SK-N-SH treated with all-trans-retinoic acid at 6 μM for 48 hours (cell line): ENCODE measurements at regions not wholly inside any gene's neighbourhood (a gene's known extent, or its start where the extent isn't known, plus 50 kb on each side); places are given as distances from the start of the nearest gene placed in this dataset.

Experiments
- ATAC-seq: fragments of 200-7000 bp; cut with Tn5 transposase; 3 replicates; pipeline ENCODE4 v1.9.1; 2020; ENCODE audit warnings: mild to moderate bottlenecking, moderate library complexity
- ARNTL ChIP-seq: fragments of 450-650 bp; formaldehyde crosslinking; IDR thresholded peaks from 2 replicates; pipeline ENCODE4 v1.5.0; 2020; ENCODE audit warnings: low read depth, mild to moderate bottlenecking, moderate library complexity, borderline replicate concordance
- ESRRG ChIP-seq: fragments of 250-450 bp; sonication (Bioruptor Pico); IDR thresholded peaks from 2 replicates; pipeline ENCODE4 v1.6.1; 2021; ENCODE audit warnings: mild to moderate bottlenecking
- GLIS3 ChIP-seq: fragments of 250-450 bp; sonication (Bioruptor Pico); IDR thresholded peaks from 2 replicates; pipeline ENCODE4 v1.5.0; 2020; ENCODE audit warnings: mild to moderate bottlenecking, moderate library complexity
- ISL1 ChIP-seq: fragments of 250-450 bp; sonication (Bioruptor Pico); IDR thresholded peaks from 2 replicates; pipeline ENCODE4 v2.1.2; 2022; ENCODE audit warnings: mild to moderate bottlenecking, moderate library complexity
- PPARA ChIP-seq: fragments of 250-450 bp; sonication (Bioruptor Pico); IDR thresholded peaks from 2 replicates; pipeline ENCODE4 v1.5.0; 2020; ENCODE audit warnings: mild to moderate bottlenecking, borderline replicate concordance
- RARB ChIP-seq: fragments of 250-450 bp; sonication (Bioruptor Pico); IDR thresholded peaks from 2 replicates; pipeline ENCODE4 v1.8.0; 2021; ENCODE audit warnings: mild to moderate bottlenecking, moderate library complexity
- SNAI2 ChIP-seq: fragments of 250-450 bp; sonication (Bioruptor Pico); IDR thresholded peaks from 2 replicates; pipeline ENCODE4 v1.5.0; 2020; ENCODE audit warnings: mild to moderate bottlenecking, moderate library complexity
- TOX ChIP-seq: fragments of 250-450 bp; sonication (Bioruptor Pico); IDR thresholded peaks from 2 replicates; pipeline ENCODE4 v1.8.0; 2021; ENCODE audit warnings: mild to moderate bottlenecking, moderate library complexity, borderline replicate concordance
- ZC3H10 ChIP-seq: fragments of 250-450 bp; sonication (Bioruptor Pico); IDR thresholded peaks from 2 replicates; pipeline ENCODE4 v1.5.1; 2021; ENCODE audit warnings: mild to moderate bottlenecking, moderate library complexity
- ZFP3 ChIP-seq: fragments of 250-450 bp; sonication (Bioruptor Pico); IDR thresholded peaks from 2 replicates; pipeline ENCODE4 v1.5.0; 2020; ENCODE audit warnings: mild to moderate bottlenecking, moderate library complexity
- ZFP30 ChIP-seq: fragments of 450-650 bp; formaldehyde crosslinking; IDR thresholded peaks from 2 replicates; pipeline ENCODE4 v1.5.0; 2022; ENCODE audit warnings: mild to moderate bottlenecking, moderate library complexity
- ZNF565 ChIP-seq: fragments of 450-650 bp; formaldehyde crosslinking; conservative IDR thresholded peaks from 2 replicates; pipeline ENCODE4 v1.5.0; 2020; ENCODE audit warnings: low read depth, mild to moderate bottlenecking, moderate library complexity
- ZNF70 ChIP-seq: fragments of 450-650 bp; formaldehyde crosslinking; IDR thresholded peaks from 2 replicates; pipeline ENCODE4 v1.5.0; 2020; ENCODE audit warnings: mild to moderate bottlenecking, moderate library complexity
- ZNF8 ChIP-seq: fragments of 450-650 bp; formaldehyde crosslinking; IDR thresholded peaks from 2 replicates; pipeline ENCODE4 v1.5.0; 2020; ENCODE audit warnings: mild to moderate bottlenecking, moderate library complexity
- TF ChIP-seq, protein P1 (sequence below): fragments of 250-450 bp; sonication (Bioruptor Pico); IDR thresholded peaks from 2 replicates; pipeline ENCODE4 v1.8.0; 2020; ENCODE audit warnings: mild to moderate bottlenecking, moderate library complexity, borderline replicate concordance
- TF ChIP-seq, protein P2 (sequence below): fragments of 250-450 bp; sonication (Bioruptor Pico); IDR thresholded peaks from 2 replicates; pipeline ENCODE4 v1.5.0; 2020; ENCODE audit warnings: mild to moderate bottlenecking, moderate library complexity
- TF ChIP-seq, protein P3 (sequence below): fragments of 250-450 bp; sonication (Bioruptor Pico); IDR thresholded peaks from 2 replicates; pipeline ENCODE4 v1.5.1; 2021; ENCODE audit warnings: mild to moderate bottlenecking, moderate library complexity
- TF ChIP-seq, protein P4 (sequence below): fragments of 250-450 bp; sonication (Bioruptor Pico); IDR thresholded peaks from 2 replicates; pipeline ENCODE4 v1.8.0; 2021; ENCODE audit warnings: low read depth, mild to moderate bottlenecking, moderate library complexity, borderline replicate concordance

DNA sequence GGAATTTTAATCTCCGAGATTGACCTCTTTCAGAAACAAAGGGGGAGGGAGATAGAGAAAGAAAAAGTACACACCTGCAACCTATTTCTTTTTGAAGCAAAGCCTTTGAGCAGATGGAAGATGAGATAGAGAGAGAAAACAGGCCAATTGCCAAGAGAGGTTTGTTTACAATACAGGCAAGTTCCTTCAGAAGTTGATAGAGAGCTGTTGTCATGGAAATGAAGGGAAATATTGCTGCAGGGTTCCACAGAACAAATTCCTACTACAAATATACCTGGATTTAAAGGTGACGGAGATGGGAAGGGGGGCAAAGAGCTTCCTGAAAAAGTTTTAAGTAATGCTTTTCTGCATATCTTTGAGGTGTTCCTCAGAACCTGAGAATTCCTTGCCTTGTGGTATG lies 388.4 kb downstream of the NDFIP2 start (continued):
- TF ChIP-seq, protein P1, sequence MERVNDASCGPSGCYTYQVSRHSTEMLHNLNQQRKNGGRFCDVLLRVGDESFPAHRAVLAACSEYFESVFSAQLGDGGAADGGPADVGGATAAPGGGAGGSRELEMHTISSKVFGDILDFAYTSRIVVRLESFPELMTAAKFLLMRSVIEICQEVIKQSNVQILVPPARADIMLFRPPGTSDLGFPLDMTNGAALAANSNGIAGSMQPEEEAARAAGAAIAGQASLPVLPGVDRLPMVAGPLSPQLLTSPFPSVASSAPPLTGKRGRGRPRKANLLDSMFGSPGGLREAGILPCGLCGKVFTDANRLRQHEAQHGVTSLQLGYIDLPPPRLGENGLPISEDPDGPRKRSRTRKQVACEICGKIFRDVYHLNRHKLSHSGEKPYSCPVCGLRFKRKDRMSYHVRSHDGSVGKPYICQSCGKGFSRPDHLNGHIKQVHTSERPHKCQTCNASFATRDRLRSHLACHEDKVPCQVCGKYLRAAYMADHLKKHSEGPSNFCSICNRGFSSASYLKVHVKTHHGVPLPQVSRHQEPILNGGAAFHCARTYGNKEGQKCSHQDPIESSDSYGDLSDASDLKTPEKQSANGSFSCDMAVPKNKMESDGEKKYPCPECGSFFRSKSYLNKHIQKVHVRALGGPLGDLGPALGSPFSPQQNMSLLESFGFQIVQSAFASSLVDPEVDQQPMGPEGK (CRISPR knock-in tag), result no peak
- no peak for TF ChIP-seq ESRRG (CRISPR knock-in tag)
- TF ChIP-seq, protein P2, sequence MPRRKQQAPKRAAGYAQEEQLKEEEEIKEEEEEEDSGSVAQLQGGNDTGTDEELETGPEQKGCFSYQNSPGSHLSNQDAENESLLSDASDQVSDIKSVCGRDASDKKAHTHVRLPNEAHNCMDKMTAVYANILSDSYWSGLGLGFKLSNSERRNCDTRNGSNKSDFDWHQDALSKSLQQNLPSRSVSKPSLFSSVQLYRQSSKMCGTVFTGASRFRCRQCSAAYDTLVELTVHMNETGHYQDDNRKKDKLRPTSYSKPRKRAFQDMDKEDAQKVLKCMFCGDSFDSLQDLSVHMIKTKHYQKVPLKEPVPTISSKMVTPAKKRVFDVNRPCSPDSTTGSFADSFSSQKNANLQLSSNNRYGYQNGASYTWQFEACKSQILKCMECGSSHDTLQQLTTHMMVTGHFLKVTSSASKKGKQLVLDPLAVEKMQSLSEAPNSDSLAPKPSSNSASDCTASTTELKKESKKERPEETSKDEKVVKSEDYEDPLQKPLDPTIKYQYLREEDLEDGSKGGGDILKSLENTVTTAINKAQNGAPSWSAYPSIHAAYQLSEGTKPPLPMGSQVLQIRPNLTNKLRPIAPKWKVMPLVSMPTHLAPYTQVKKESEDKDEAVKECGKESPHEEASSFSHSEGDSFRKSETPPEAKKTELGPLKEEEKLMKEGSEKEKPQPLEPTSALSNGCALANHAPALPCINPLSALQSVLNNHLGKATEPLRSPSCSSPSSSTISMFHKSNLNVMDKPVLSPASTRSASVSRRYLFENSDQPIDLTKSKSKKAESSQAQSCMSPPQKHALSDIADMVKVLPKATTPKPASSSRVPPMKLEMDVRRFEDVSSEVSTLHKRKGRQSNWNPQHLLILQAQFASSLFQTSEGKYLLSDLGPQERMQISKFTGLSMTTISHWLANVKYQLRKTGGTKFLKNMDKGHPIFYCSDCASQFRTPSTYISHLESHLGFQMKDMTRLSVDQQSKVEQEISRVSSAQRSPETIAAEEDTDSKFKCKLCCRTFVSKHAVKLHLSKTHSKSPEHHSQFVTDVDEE (CRISPR knock-in tag), result no peak
- no peak for TF ChIP-seq ZC3H10 (CRISPR knock-in tag)
- no peak for TF ChIP-seq ARNTL
- TF ChIP-seq ZFP3, result no peak
- no peak for TF ChIP-seq ZNF8 (CRISPR knock-in tag)

DNA sequence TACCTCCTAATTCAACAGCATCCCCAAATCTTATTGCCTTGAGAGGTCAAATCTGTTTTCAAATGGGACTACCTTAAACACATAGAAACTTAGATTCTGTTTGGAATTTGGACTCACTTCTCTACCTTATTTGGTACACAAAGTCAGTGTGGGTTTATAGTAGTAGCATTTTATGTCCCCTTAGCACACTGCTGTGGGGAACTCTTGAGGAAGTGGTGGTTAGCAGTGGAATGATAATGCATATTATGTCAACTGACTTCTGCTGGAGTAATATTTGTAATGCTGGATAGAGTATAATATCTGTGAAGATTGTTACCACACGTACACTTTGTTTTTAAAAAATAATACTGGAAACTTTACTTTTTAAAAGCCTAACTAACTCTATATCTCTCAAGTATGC lies 386.3 kb downstream of the NDFIP2 start:
- ATAC-seq, result no peak; the same call in 2 of the 3 replicates
- TF ChIP-seq, protein P1 (CRISPR knock-in tag), result no peak
- TF ChIP-seq ZNF8 (CRISPR knock-in tag), result no peak

DNA sequence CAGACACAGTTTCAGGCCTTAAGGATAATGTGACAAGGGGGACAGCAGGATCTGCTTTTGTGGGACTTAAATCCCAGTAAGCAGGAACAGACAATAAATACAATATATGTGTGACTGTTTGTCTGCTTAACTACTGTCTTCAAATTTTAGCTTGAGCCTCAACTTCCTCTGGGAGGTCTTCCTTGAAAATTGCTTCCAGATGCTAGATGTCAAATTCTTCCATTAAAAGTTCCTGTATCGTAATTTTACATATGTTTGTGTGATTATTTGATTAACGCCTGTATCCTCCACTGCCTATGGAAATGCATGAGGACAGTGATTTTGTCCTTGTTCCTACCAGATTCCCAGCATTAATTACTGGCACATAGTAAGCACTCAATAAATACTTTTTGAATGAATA lies 385.5 kb downstream of the NDFIP2 start:
- TF ChIP-seq GLIS3 (CRISPR knock-in tag), result no peak
- TF ChIP-seq ZNF70 (CRISPR knock-in tag), result no peak
- TF ChIP-seq ARNTL, result no peak
- TF ChIP-seq, protein P2 (CRISPR knock-in tag), result no peak
- TF ChIP-seq, protein P3, sequence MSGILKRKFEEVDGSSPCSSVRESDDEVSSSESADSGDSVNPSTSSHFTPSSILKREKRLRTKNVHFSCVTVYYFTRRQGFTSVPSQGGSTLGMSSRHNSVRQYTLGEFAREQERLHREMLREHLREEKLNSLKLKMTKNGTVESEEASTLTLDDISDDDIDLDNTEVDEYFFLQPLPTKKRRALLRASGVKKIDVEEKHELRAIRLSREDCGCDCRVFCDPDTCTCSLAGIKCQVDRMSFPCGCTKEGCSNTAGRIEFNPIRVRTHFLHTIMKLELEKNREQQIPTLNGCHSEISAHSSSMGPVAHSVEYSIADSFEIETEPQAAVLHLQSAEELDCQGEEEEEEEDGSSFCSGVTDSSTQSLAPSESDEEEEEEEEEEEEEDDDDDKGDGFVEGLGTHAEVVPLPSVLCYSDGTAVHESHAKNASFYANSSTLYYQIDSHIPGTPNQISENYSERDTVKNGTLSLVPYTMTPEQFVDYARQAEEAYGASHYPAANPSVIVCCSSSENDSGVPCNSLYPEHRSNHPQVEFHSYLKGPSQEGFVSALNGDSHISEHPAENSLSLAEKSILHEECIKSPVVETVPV (CRISPR knock-in tag), result no peak
- TF ChIP-seq, protein P1 (CRISPR knock-in tag), result no peak
- no peak for TF ChIP-seq PPARA
- TF ChIP-seq RARB (CRISPR knock-in tag), result no peak
- no peak for TF ChIP-seq ZNF8 (CRISPR knock-in tag)
- TF ChIP-seq ISL1 (CRISPR knock-in tag), result no peak
- TF ChIP-seq TOX (CRISPR knock-in tag), result no peak
- TF ChIP-seq, protein P4, sequence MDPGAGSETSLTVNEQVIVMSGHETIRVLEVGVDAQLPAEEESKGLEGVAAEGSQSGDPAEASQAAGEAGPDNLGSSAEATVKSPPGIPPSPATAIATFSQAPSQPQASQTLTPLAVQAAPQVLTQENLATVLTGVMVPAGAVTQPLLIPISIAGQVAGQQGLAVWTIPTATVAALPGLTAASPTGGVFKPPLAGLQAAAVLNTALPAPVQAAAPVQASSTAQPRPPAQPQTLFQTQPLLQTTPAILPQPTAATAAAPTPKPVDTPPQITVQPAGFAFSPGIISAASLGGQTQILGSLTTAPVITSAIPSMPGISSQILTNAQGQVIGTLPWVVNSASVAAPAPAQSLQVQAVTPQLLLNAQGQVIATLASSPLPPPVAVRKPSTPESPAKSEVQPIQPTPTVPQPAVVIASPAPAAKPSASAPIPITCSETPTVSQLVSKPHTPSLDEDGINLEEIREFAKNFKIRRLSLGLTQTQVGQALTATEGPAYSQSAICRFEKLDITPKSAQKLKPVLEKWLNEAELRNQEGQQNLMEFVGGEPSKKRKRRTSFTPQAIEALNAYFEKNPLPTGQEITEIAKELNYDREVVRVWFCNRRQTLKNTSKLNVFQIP, result no peak
- TF ChIP-seq ZFP30, result no peak
- no peak for TF ChIP-seq SNAI2 (CRISPR knock-in tag)
- no peak for TF ChIP-seq ZNF565
- ATAC-seq, result no peak
